HUES6 (cell line): ENCODE measurements at regions not wholly inside any gene's neighbourhood (a gene's known extent, or its start where the extent isn't known, plus 50 kb on each side); places are given as distances from the start of the nearest gene placed in this dataset.

ENCODE experiments used
- H3K27ac ChIP-seq: 2 replicates; pipeline ENCODE4 v1.7.0; 2013; ENCODE audit warnings: low read depth, mild to moderate bottlenecking, low read length, inconsistent platforms
- H3K27me3 ChIP-seq: 2 replicates; pipeline ENCODE4 v1.6.1; 2013; ENCODE audit warnings: low read length; ENCODE audit not compliant: control insufficient read depth, insufficient read depth
- H3K36me3 ChIP-seq: 2 replicates; pipeline ENCODE4 v1.6.1; 2013; ENCODE audit warnings: low read length; ENCODE audit not compliant: control insufficient read depth, insufficient read depth
- H3K4me1 ChIP-seq: 2 replicates; pipeline ENCODE4 v1.6.1; 2013; ENCODE audit warnings: low read length; ENCODE audit not compliant: control insufficient read depth, insufficient read depth
- H3K4me3 ChIP-seq: 2 replicates; pipeline ENCODE4 v1.5.1; 2013; ENCODE audit warnings: low read depth, low read length
- H3K9ac ChIP-seq: one replicate; pipeline ENCODE4 v1.6.1; 2013; ENCODE audit warnings: mild to moderate bottlenecking, low read length
- H3K9me3 ChIP-seq: 2 replicates; pipeline ENCODE4 v1.6.1; 2013; ENCODE audit warnings: low read depth, low read length; ENCODE audit not compliant: control insufficient read depth, insufficient read depth

DNA sequence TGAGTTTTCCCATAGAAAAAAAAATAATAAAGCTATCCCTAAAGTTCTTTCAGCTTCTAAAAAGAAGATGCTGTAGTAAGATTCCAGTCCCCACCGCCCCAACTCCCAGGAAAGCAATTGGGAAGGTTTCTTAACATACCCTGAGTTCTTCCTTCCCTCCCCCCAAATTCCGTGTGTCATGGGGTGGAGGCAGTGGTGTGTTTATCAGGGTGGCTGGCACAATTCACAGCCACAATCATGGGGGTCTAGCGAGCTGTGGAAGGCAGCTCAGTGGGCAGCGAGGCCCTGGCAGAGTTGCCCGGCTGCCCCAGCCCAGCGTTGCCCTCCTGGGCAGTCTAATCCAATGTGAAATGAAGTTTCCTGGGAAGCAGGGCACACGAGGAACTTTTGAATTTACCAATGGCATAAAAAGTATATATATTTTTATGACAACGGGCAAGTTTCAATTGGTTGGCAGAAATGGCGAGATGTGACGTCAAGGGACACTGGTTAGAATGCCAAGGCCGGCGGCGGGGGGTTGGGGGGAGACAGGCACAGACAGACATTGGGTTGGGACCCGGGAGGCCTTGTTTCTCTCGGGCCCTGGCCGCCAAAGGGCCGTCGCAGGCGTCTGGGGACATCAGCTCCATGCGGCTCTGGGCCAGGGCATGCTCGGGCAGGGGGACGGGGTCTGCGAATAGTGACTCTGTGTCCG is 80.7 kb upstream of the PPARA start:
- Histone ChIP-seq H3K9ac (no peak overlapping the region), H3K4me1 (peaks cover 9% of the 10 kb centered on the region; the same call in 1 of the 2 replicates), H3K27me3 (peaks cover 71% of the 10 kb centered on the region), H3K4me3 (peak overlapping the region; percentile 76), H3K9me3 (no peaks in the 10 kb centered on the region), H3K27ac (no peak overlapping the region), H3K36me3 (no peaks in the 10 kb centered on the region)

DNA sequence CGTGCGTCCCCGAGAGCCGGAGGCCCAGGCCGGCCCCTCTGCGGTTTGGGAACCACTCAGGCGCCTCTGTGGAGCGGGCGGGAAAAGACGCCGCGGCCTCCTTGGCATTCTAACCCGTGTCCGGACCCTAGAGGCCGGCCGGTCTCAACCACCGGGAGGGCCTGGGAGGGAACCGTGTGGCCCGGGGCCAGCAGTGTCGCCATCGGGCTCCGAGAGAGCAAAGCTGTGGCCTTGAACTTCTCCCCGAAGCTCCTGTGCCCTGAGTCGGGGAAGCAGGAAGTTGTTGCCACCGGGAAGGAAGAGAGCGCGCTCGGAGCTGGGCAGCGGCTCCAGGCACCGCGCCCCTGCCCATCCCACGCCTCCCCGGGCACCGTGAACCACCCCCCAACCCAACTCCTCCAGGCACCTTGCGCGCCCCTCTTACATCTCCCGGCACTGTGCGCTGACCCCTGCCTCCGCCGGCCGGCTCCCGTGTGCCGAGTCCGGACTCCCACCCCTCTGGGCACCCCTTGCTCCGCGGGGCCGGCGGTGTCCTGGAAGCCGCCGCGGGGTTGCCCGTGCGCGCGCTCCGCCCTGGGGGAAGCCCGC is 80.0 kb upstream of the PPARA start:
- H3K9me3 ChIP-seq, result no peaks in the 10 kb centered on the region
- H3K27me3 ChIP-seq, result peaks cover 77% of the 10 kb centered on the region

DNA sequence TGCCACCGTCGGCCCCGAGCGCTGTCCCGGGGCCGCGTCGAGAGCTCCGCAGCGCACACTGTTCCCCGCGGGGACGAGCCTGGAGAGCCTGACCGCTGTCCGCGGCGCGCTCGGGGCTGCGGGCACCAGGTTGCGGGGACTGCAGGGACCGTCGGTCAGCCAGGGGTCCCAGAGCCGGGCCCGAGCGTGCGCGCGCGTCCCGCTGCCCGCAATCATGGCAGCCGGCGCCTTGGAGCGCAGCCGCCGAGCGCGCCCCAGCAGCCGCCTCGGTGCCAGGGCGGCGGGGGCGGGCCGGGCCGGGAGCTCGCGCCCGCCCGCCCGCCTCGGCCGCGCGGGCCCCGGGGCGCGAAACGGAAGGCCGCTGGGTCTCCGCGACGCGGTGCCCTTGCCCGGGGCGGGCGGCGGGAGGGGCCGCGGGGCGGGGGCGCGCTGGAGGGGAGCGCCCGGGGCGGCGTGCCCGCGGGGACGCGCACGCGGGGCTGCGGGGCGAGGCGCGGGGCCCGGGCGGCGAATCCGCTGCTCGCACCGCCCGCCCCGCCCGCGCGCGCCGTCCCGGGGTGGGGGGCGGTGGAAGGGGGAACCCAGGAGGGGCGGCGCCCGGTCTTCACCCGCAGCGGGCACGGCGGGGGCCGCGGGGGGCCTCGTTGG is 79.4 kb upstream of the PPARA start:
- H3K4me1 ChIP-seq, result peaks cover 19% of the 10 kb centered on the region; the same call in 1 of the 2 replicates
- peak overlapping the region; percentile 76 for H3K4me3 ChIP-seq
- H3K36me3 ChIP-seq, result no peaks in the 10 kb centered on the region
- H3K27me3 ChIP-seq, result peaks cover 78% of the 10 kb centered on the region
- no peaks in the 10 kb centered on the region for H3K9me3 ChIP-seq
- no peak overlapping the region for H3K27ac ChIP-seq
- peak overlapping the region; percentile 42 for H3K9ac ChIP-seq

More for the DNA sequence above, 80.0 kb upstream of the PPARA start:
- peak overlapping the region; percentile 42 for H3K9ac ChIP-seq
- peaks cover 14% of the 10 kb centered on the region; the same call in 1 of the 2 replicates for H3K4me1 ChIP-seq
- no peak overlapping the region for H3K27ac ChIP-seq
- H3K4me3 ChIP-seq, result peak overlapping the region; percentile 76
- no peaks in the 10 kb centered on the region for H3K36me3 ChIP-seq

DNA sequence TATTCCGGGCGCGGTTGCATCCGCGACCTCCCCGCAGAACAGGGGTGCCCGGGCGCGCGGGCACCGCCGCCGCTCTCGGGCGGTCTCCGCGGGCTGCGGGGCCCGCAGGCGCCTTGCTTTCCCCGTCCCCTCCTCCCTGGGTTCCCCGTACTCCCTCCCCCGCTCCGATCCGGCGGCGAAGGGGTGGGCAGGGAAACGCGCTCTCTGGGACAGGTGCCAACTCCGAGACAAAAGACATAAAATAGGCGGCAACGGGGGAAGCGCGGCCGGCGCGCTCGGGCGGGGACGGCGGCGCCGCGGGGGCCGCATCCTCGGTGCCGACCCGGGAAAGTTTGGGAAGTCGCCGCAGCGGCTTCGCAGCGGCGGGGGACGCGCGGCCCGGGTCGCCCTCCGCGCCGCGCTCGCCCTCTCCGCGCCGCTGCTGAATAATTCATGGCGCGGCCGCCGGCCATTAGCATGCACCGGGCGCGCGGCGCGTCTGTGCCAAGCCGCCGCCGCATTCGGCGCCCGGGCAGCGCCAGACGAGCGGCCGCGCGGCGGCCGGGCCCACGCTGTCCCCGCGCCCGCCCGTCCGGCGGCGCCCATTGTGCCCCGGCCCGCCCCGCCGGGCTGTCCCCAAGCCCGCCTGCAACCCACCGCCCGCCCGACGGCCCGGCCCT is 78.7 kb upstream of the PPARA start:
- no peaks in the 10 kb centered on the region for H3K36me3 ChIP-seq
- H3K9ac ChIP-seq, result no peak overlapping the region
- peaks cover 19% of the 10 kb centered on the region; the same call in 1 of the 2 replicates for H3K4me1 ChIP-seq
- H3K27ac ChIP-seq, result no peak overlapping the region
- peaks cover 77% of the 10 kb centered on the region for H3K27me3 ChIP-seq
- no peaks in the 10 kb centered on the region for H3K9me3 ChIP-seq
- H3K4me3 ChIP-seq, result peak overlapping the region; percentile 68

DNA sequence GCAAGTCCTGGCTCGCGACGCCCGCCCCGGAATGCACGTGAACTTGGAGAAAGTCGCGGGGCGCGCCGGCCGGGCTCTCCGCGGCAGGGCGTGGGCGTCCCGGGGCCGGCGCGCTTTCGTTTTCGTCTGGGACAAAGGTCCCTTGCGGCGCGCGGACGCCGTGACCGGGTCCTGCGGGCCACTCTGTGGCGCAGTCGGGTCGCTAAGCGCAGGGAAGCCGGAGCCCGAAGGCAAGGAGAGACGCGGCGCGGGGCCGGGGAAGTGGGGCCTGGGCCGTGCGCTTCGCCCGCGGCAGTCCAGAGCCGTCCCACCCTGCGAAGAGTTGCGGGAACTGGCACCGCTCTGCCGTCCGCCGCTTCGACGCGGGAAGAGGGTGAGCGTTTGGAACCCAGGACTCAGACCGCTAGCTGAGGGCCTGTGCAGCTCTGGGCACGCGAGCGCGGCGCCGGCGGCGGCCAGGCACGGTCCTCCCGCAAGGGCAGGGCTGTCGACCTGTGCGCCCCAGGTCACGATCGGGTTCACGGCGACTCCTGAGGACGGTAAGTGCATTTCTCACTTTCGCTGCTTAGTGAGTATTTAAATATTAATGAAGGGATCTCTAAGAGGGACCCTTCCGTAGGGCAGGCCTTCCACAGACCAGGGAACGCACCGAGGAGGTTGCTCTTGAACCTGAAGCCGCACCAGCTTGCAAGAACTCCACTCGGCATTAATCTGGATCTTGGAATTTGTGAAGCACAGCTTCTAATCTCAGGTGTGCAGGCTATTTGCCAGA is 78.0 kb upstream of the PPARA start:
- Histone ChIP-seq H3K4me3 (peak overlapping the region; percentile 68), H3K9me3 (no peaks in the 10 kb centered on the region), H3K36me3 (no peaks in the 10 kb centered on the region), H3K4me1 (peaks cover 26% of the 10 kb centered on the region; the same call in 1 of the 2 replicates), H3K9ac (peak overlapping the region; percentile 42), H3K27ac (no peak overlapping the region), H3K27me3 (peaks cover 72% of the 10 kb centered on the region)

DNA sequence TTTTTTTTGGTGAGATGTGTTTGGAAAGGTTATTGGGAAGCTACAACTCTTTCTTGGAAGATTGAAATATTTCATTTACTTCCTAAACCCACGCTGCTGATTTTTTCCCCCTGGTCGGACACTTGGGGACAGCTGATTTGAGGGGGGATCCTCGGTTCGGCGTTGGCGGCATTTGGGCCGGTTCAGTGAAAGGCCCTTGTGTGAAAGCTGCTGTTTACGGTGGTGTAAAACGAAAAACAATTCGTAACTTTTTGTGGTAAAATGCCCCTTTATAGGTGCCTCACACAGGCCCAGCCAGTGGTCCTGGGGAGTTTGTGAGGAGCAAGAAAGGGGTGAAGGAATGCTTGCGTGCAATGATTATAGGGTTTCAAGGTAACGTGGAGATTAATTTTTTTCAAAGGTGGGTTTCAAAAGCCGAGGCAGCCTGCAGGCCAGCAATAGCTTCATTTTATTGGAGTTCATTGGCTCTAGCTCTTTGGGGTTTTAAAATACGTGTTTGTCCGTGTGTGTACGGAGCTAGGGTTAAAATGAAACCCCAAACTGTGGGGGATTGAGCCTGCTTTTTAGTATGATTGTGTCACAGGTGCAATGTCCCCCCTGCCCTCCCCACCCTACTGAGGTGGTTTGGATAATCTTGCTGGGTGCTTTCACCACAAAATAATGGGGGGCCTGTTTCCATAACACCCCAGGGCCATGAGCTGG is 77.2 kb upstream of the PPARA start:
- Histone ChIP-seq H3K4me3 (peak overlapping the region; percentile 68; the same call in 1 of the 2 replicates), H3K9me3 (no peaks in the 10 kb centered on the region), H3K36me3 (no peaks in the 10 kb centered on the region), H3K4me1 (peaks cover 34% of the 10 kb centered on the region; the same call in 1 of the 2 replicates), H3K27ac (no peak overlapping the region), H3K9ac (no peak overlapping the region), H3K27me3 (peaks cover 66% of the 10 kb centered on the region)

DNA sequence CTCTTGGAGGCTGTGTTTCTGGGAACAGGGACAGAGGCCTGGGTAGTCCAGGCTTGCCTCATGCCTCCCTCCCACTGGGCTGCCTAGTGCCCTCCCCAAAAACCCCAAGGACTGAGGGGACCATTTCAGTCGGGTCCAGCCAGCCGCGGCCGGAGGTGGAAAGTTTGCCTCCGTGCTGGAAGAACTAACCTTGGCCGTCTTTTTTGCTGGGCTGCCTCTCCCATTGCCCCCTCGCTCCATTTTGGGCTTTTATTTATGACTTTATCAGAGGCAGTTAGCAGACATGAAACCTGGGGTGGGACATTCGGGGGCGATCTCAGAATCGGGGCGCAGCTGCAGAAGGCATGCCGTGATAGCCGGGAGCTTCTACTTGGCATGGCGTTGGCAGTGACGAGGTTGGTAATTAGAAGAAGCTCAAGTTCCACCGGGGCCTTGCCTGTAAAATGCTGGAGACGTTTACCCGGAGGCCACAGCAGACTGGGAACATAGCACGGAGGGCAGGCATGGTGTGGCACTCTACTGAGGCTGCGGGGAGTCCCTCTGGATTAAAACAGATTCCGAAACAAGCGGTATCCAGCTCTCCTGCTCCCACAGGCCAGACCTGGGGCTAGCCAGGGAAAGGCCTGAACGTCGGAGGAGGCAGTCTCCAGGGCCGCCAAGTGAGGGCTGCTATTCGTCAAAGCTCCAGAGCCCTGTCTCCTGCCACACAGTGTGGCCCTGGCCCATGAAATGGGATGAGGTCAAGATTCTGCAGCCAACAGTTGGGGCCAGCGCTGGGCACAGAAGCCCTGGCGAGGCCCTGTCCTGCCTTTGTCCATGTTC is 76.4 kb upstream of the PPARA start:
- Histone ChIP-seq H3K36me3 (no peaks in the 10 kb centered on the region), H3K27me3 (peaks cover 58% of the 10 kb centered on the region), H3K9ac (no peak overlapping the region), H3K9me3 (no peaks in the 10 kb centered on the region), H3K4me3 (no peak overlapping the region), H3K4me1 (peaks cover 38% of the 10 kb centered on the region; the same call in 1 of the 2 replicates), H3K27ac (no peak overlapping the region)

DNA sequence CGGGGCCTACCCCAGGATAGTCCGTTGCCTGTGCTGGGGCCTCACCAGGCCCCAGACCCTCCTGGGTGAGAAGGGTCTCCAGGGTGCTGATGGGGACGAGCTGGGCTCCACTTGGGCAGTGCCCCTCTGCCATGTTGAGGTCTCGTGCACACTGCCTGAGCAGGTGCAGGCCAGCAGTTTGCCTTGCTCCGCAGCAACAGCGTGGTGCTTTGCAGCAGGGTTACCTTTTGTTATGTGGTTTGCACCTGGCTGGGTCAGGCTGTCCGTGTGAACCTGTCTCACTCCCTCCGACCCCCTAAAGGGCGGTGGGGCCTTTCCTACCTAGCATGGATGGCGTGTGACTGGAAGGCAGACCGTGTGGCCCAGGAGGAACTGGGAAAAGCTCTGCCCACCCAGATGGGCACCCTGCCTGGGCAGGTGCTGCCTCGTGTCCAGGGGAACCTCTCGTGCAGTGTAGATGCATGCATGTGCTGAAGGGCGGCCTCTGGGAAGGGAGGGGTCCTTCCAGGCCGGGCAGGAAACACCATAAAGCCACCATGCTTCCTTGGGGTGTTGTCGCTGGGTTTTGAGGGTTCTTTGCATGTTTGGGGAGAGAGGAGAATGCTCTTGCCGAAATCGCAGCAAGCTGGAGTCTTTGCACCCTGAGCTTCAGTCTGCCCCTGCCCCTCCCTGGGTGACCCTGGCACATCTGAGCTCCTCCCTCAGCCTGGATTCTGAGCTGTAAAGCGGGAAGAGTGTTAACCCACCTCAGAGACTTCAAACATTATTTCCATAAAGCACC is 75.4 kb upstream of the PPARA start:
- no peaks in the 10 kb centered on the region for H3K36me3 ChIP-seq
- H3K9me3 ChIP-seq, result no peaks in the 10 kb centered on the region
- no peak overlapping the region for H3K4me3 ChIP-seq
- no peak overlapping the region for H3K27ac ChIP-seq
- peaks cover 33% of the 10 kb centered on the region; the same call in 1 of the 2 replicates for H3K4me1 ChIP-seq
- peaks cover 48% of the 10 kb centered on the region for H3K27me3 ChIP-seq
- H3K9ac ChIP-seq, result no peak overlapping the region
